ENCODE measurements at regions not wholly inside any gene's neighbourhood (a gene's known extent, or its start where the extent isn't known, plus 50 kb on each side); places are given as distances from the start of the nearest gene placed in this dataset.

DNA sequence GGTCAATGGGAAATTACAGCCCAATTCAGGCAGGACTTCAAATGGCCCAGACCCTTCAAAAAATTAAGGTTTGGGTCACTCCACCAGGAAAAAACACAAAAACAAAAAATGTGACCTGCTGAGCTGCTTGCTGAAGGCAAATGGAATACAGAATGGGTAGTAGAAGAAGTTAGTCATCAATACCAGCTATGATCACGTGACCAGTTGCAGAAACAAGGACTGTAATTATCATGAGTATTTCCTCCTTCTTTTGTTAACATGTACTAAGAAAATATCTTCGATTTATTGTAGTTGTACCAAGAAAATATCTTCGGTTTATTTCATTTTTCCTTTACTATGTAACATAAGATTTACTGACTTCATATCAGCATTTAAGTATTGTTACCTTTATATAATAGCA, 1183.6 kb downstream of the CDH8 start:
- TF ChIP-seq, protein P1, sequence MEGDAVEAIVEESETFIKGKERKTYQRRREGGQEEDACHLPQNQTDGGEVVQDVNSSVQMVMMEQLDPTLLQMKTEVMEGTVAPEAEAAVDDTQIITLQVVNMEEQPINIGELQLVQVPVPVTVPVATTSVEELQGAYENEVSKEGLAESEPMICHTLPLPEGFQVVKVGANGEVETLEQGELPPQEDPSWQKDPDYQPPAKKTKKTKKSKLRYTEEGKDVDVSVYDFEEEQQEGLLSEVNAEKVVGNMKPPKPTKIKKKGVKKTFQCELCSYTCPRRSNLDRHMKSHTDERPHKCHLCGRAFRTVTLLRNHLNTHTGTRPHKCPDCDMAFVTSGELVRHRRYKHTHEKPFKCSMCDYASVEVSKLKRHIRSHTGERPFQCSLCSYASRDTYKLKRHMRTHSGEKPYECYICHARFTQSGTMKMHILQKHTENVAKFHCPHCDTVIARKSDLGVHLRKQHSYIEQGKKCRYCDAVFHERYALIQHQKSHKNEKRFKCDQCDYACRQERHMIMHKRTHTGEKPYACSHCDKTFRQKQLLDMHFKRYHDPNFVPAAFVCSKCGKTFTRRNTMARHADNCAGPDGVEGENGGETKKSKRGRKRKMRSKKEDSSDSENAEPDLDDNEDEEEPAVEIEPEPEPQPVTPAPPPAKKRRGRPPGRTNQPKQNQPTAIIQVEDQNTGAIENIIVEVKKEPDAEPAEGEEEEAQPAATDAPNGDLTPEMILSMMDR (IDR thresholded peaks at IDR 0.05) = no peak
- TF ChIP-seq POLR2A (IDR thresholded peaks at IDR 0.05) = no peak
